IMR-90 (cell line): ENCODE measurements at regions not wholly inside any gene's neighbourhood (a gene's known extent, or its start where the extent isn't known, plus 50 kb on each side); places are given as distances from the start of the nearest gene placed in this dataset.

Source experiments
- ATAC-seq: fragments of 200-7000 bp; cut with Tn5 transposase; 2 replicates; pipeline ENCODE4 v1.9.1; 2020; ENCODE audit warnings: low read depth, mild to moderate bottlenecking, moderate library complexity
- BruUV-seq: library from RNA; stranded (reverse); fragments of 400-500 nt; replicated peaks from 2 replicates; lab custom pipeline; 2021; lab: Mats Ljungman, UMichigan
- CTCF ChIA-PET: fragments of 300-600 bp; formaldehyde crosslinking; extraction: SDS; loops from one replicate; lab custom pipeline; 2021; ENCODE audit warnings: antibody characterized with exemption; lab: Yijun Ruan, JAX
- POLR2A ChIA-PET: fragments of 300-600 bp; sonication (Branson Sonifier 250); formaldehyde crosslinking; loops from one replicate; lab custom pipeline; 2022; ENCODE audit warnings: antibody characterized with exemption; ENCODE audit not compliant: unreplicated experiment; lab: Charles Lee
- DNase-seq: peaks from one replicate; pipeline ENCODE4 v3.0.0; 2013
- H2AFZ ChIP-seq: replicated peaks from 2 replicates; pipeline ENCODE3; 2013; ENCODE audit warnings: low read length, mild to moderate bottlenecking; ENCODE audit not compliant: poor library complexity
- H2AK5ac ChIP-seq: 2 replicates; pipeline ENCODE4 v1.6.1; 2013; ENCODE audit warnings: low read depth, low read length, inconsistent platforms
- H2AK9ac ChIP-seq: replicated peaks from 2 replicates; pipeline ENCODE3; 2013; ENCODE audit warnings: mild to moderate bottlenecking, low read depth, low read length, moderate library complexity; ENCODE audit not compliant: poor library complexity
- H2BK120ac ChIP-seq: 2 replicates; pipeline ENCODE4 v1.6.1; 2013; ENCODE audit warnings: low read depth, low read length, inconsistent platforms
- H2BK15ac ChIP-seq: 3 replicates; pipeline ENCODE4 v1.6.1; 2013; ENCODE audit warnings: low read depth, low read length, inconsistent platforms
- H2BK20ac ChIP-seq: 2 replicates; pipeline ENCODE4 v1.6.1; 2013; ENCODE audit warnings: low read depth, mild to moderate bottlenecking, inconsistent platforms, low read length, moderate library complexity
- H2BK5ac ChIP-seq: 2 replicates; pipeline ENCODE4 v1.6.1; 2013; ENCODE audit warnings: mild to moderate bottlenecking, low read depth, low read length, inconsistent platforms; ENCODE audit not compliant: poor library complexity, severe bottlenecking
- H3K14ac ChIP-seq: replicated peaks from 2 replicates; pipeline ENCODE4 v1.6.1; 2013; ENCODE audit warnings: low read depth, low read length, inconsistent platforms
- H3K18ac ChIP-seq: 2 replicates; pipeline ENCODE4 v1.6.1; 2013; ENCODE audit warnings: low read depth, low read length, control low read depth
- H3K23ac ChIP-seq: 2 replicates; pipeline ENCODE4 v1.6.1; 2013; ENCODE audit warnings: low read depth, low read length, inconsistent platforms
- H3K27ac ChIP-seq: 2 replicates; pipeline ENCODE4 v1.5.1; 2013; ENCODE audit warnings: mild to moderate bottlenecking, control low read depth, low read length; ENCODE audit not compliant: insufficient read depth
- H3K27me3 ChIP-seq: 2 replicates; pipeline ENCODE4 v1.6.1; 2013; ENCODE audit warnings: low read length; ENCODE audit not compliant: control insufficient read depth, insufficient read depth
- H3K36me3 ChIP-seq: 2 replicates; pipeline ENCODE4 v1.6.1; 2013; ENCODE audit warnings: low read length, mixed read lengths; ENCODE audit not compliant: control insufficient read depth, insufficient read depth
- H3K4ac ChIP-seq: 2 replicates; pipeline ENCODE4 v1.6.1; 2013; ENCODE audit warnings: low read depth, low read length, inconsistent platforms
- H3K4me1 ChIP-seq: 2 replicates; pipeline ENCODE4 v1.6.1; 2013; ENCODE audit warnings: low read length, mixed read lengths; ENCODE audit not compliant: control insufficient read depth, insufficient read depth
- H3K4me2 ChIP-seq: 2 replicates; pipeline ENCODE4 v1.6.1; 2013; ENCODE audit warnings: low read depth, mild to moderate bottlenecking, control low read depth, low read length, moderate library complexity
- H3K4me3 ChIP-seq: 2 replicates; pipeline ENCODE4 v1.5.1; 2013; ENCODE audit warnings: low read depth, mild to moderate bottlenecking, control low read depth, low read length, moderate library complexity; ENCODE audit not compliant: insufficient read depth
- H3K56ac ChIP-seq: 2 replicates; pipeline ENCODE4 v1.6.1; 2013; ENCODE audit warnings: low read length, inconsistent platforms; ENCODE audit not compliant: insufficient read depth; ENCODE audit errors: extremely low read depth
- H3K79me1 ChIP-seq, 2 experiments: 2 replicates each; pipeline ENCODE4 v1.6.1; 2013; ENCODE audit warnings: low read length in 2 of 2, inconsistent platforms in 1 of 2, low read depth in 1 of 2
- H3K9ac ChIP-seq: 2 replicates; pipeline ENCODE4 v1.6.1; 2013; ENCODE audit warnings: low read depth, low read length, control low read depth
- H3K9me1 ChIP-seq: 2 replicates; pipeline ENCODE4 v1.6.1; 2013; ENCODE audit warnings: low read length, inconsistent platforms; ENCODE audit not compliant: insufficient read depth
- H3K9me3 ChIP-seq: 2 replicates; pipeline ENCODE4 v1.6.1; 2013; ENCODE audit warnings: low read length; ENCODE audit not compliant: control insufficient read depth, insufficient read depth
- H4K20me1 ChIP-seq: 2 replicates; pipeline ENCODE4 v1.6.1; 2013; ENCODE audit warnings: low read length, inconsistent platforms; ENCODE audit not compliant: insufficient read depth
- H4K5ac ChIP-seq: 2 replicates; pipeline ENCODE4 v1.6.1; 2013; ENCODE audit warnings: mild to moderate bottlenecking, low read depth, low read length, control low read depth
- H4K8ac ChIP-seq, 2 experiments: 2 replicates each; pipeline ENCODE4 v1.6.1; 2013; ENCODE audit warnings: low read depth in 2 of 2, low read length in 2 of 2, control low read depth in 1 of 2, inconsistent platforms in 1 of 2
- H4K91ac ChIP-seq: 2 replicates; pipeline ENCODE4 v1.6.1; 2013; ENCODE audit warnings: low read depth, low read length, inconsistent platforms; ENCODE audit not compliant: insufficient read depth
- BHLHE40 ChIP-seq: fragments of 150-350 bp; IDR thresholded peaks from 2 replicates; pipeline ENCODE4 v1.6.1; 2016; ENCODE audit warnings: mild to moderate bottlenecking, low read depth, low read length
- CEBPB ChIP-seq: IDR thresholded peaks from 2 replicates; pipeline ENCODE4 v1.6.1; 2012; ENCODE audit warnings: low read depth, low read length, improper control_type of control experiment
- ELK1 ChIP-seq: fragments of 150-350 bp; IDR thresholded peaks from 2 replicates; pipeline ENCODE4 v1.6.1; 2016; ENCODE audit warnings: low read depth, mild to moderate bottlenecking, low read length, moderate library complexity, borderline replicate concordance
- FOS ChIP-seq: fragments of 150-350 bp; IDR thresholded peaks from 2 replicates; pipeline ENCODE4 v1.6.1; 2016; ENCODE audit warnings: low read depth, low read length
- MAFK ChIP-seq: IDR thresholded peaks from 2 replicates; pipeline ENCODE4 v1.6.1; 2012; ENCODE audit warnings: low read depth, low read length, improper control_type of control experiment
- MAZ ChIP-seq: IDR thresholded peaks from 2 replicates; pipeline ENCODE4 v1.6.1; 2012; ENCODE audit warnings: low read depth, mild to moderate bottlenecking, low read length, improper control_type of control experiment, moderate library complexity, borderline replicate concordance
- POLR2A ChIP-seq: IDR thresholded peaks from 2 replicates; pipeline ENCODE4 v1.6.1; 2012; ENCODE audit warnings: mild to moderate bottlenecking, low read depth, low read length
- RCOR1 ChIP-seq: IDR thresholded peaks from 2 replicates; pipeline ENCODE4 v1.6.1; 2012; ENCODE audit warnings: mild to moderate bottlenecking, low read length, improper control_type of control experiment; ENCODE audit not compliant: insufficient replicate concordance
- RFX5 ChIP-seq: IDR thresholded peaks from 2 replicates; pipeline ENCODE4 v1.8.0; 2012; ENCODE audit warnings: low read depth, mild to moderate bottlenecking, low read length, moderate library complexity
- USF2 ChIP-seq: fragments of 150-350 bp; IDR thresholded peaks from 2 replicates; pipeline ENCODE4 v1.6.1; 2017; ENCODE audit warnings: mild to moderate bottlenecking, antibody characterized with exemption, low read length, low read depth
- WGBS, 2 experiments: methylation state at CpG; one replicate each; pipeline versions ENCODE4 v1.1.5 to v1.1.7; 2013; ENCODE audit warnings: missing lambda C conversion rate in 2 of 2; ENCODE audit not compliant: insufficient read length in 1 of 2; ENCODE audit errors: extremely low coverage in 2 of 2; 5-methylcytosine and 5-hydroxymethylcytosine counted together
- dilution Hi-C: fragments of 300-500 bp; cut with HindIII; formaldehyde crosslinking; loops from one replicate; pipeline ENCODE4 v1.14.3; 2018; ENCODE audit warnings: low sequenced_read_pairs; ENCODE audit not compliant: unreplicated experiment
- in situ Hi-C: fragments of 300-500 bp; cut with MboI; formaldehyde crosslinking; loops from 3 replicates; pipeline ENCODE4 v1.14.3; 2019; ENCODE audit warnings: low sequenced_read_pairs, inconsistent platforms, mixed read lengths
- intact Hi-C: fragments of 100-400 bp; cut with micrococcal nuclease; formaldehyde crosslinking; loops from 2 replicates; pipeline ENCODE4 v1.10.0; 2022
- TF ChIP-seq, protein P1 (sequence below): conservative IDR thresholded peaks from 2 replicates; pipeline ENCODE4 v1.5.1; 2012; ENCODE audit warnings: mild to moderate bottlenecking, low read depth, low read length, improper control_type of control experiment

DNA sequence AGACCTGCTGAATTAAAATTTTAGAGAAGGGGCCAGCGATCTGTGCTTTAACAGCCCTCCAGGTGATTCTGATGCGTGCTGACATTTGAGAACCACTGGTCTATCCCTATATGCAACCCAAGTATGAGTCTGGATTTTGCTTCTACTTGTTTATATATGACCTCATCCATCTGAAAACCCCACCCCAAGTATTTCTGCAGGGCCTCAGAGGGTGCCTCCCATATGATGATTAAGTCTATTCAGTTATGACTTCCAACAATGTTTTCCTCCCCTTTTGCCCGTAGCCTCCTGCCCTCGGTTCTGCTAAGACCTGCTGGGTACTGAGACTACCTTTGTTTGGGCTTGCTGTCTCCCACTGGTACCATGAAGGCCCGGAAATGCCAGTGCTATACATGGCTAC is 376.0 kb upstream of the SMARCA2 start:
- no peak overlapping the region for H3K18ac ChIP-seq
- no peak overlapping the region for H3K4me2 ChIP-seq
- H3K23ac ChIP-seq = no peak overlapping the region
- ATAC-seq (no peak), DNase-seq (no peak)
- H3K14ac ChIP-seq = no peak overlapping the region
- no peak overlapping the region for H3K4ac ChIP-seq
- no peak overlapping the region for H2AK5ac ChIP-seq
- intact Hi-C loops = no loop called here
- CTCF ChIA-PET = no interaction called here
- no peaks in the 10 kb centered on the region for H3K4me1 ChIP-seq
- H2BK5ac ChIP-seq = no peak overlapping the region
- no peak overlapping the region for H3K56ac ChIP-seq
- WGBS, 2 experiments = no CpG with 5 or more reads among the region's 5 CpGs
- POLR2A ChIA-PET = no interaction called here
- H2AFZ ChIP-seq = no peak overlapping the region
- no peak overlapping the region for H2BK120ac ChIP-seq
- dilution Hi-C loops = no loop called here
- no peaks in the 10 kb centered on the region for H3K27me3 ChIP-seq
- H2BK20ac ChIP-seq = no peak overlapping the region
- H3K9me1 ChIP-seq = no peaks in the 10 kb centered on the region
- no peaks in the 10 kb centered on the region for H4K20me1 ChIP-seq
- H3K4me3 ChIP-seq = no peak overlapping the region
- H2BK15ac ChIP-seq = no peak overlapping the region
- H2AK9ac ChIP-seq = no peak overlapping the region
- no TSS peak for BruUV-seq
- in situ Hi-C loops = no loop called here
- no peak overlapping the region for H3K27ac ChIP-seq
- no peak for TF ChIP-seq RCOR1
- no peak for TF ChIP-seq CEBPB
- no peak for TF ChIP-seq MAZ
- no peak for TF ChIP-seq ELK1
- no peak for TF ChIP-seq BHLHE40
- TF ChIP-seq USF2 = no peak
- TF ChIP-seq, protein P1, sequence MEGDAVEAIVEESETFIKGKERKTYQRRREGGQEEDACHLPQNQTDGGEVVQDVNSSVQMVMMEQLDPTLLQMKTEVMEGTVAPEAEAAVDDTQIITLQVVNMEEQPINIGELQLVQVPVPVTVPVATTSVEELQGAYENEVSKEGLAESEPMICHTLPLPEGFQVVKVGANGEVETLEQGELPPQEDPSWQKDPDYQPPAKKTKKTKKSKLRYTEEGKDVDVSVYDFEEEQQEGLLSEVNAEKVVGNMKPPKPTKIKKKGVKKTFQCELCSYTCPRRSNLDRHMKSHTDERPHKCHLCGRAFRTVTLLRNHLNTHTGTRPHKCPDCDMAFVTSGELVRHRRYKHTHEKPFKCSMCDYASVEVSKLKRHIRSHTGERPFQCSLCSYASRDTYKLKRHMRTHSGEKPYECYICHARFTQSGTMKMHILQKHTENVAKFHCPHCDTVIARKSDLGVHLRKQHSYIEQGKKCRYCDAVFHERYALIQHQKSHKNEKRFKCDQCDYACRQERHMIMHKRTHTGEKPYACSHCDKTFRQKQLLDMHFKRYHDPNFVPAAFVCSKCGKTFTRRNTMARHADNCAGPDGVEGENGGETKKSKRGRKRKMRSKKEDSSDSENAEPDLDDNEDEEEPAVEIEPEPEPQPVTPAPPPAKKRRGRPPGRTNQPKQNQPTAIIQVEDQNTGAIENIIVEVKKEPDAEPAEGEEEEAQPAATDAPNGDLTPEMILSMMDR = no peak
- TF ChIP-seq FOS = no peak
- no peak for TF ChIP-seq POLR2A
- no peak for TF ChIP-seq RFX5
- TF ChIP-seq MAFK = no peak
- no peak overlapping the region for H3K9ac ChIP-seq
- H3K36me3 ChIP-seq = no peaks in the 10 kb centered on the region
- H3K79me1 ChIP-seq = no peaks in the 10 kb centered on the region
- no peak overlapping the region for H4K8ac ChIP-seq
- H4K5ac ChIP-seq = no peak overlapping the region
- no peak overlapping the region for H4K91ac ChIP-seq
- peaks cover 10% of the 10 kb centered on the region for H3K9me3 ChIP-seq
